Fibroblast of lung (primary cell): ENCODE measurements at regions not wholly inside any gene's neighbourhood (a gene's known extent, or its start where the extent isn't known, plus 50 kb on each side); places are given as distances from the start of the nearest gene placed in this dataset.

Experiments
- EZH2 ChIP-seq: IDR thresholded peaks from 2 replicates; pipeline ENCODE4 v1.5.1; 2012; ENCODE audit warnings: low read length, control low read depth, mild to moderate bottlenecking; ENCODE audit errors: missing control alignments
- TF ChIP-seq, protein P1 (sequence below), 2 donors: IDR thresholded peaks in 1 of 2; conservative IDR thresholded peaks in 1 of 2; 1 replicate in 1 of 2; 2 replicates in 1 of 2; pipeline ENCODE4 v1.5.1; 2011 to 2012; ENCODE audit warnings: low read length in 2 of 2, control low read depth in 1 of 2, inconsistent platforms in 1 of 2, low read depth in 1 of 2, mild to moderate bottlenecking in 1 of 2

DNA sequence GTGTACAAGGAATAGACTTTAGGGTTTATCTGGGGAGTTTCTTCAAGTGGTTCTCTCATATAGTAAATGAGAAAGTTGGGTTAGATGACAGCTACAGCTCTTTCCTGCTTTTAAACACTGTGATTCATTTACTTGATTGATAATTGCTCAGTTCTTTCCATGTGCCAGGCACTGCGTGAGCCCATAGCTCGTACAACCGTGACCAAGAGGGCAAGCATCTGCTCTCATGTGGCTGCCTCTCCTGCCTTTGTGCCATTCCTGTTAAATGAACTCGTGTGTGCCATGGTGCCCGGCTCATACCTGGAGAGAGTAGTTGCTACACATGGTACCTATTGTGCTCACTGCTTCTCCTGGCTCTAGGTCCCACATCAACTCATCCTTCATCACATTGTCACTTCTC is 206.3 kb downstream of the SNX19 start:
- TF ChIP-seq, protein P1, sequence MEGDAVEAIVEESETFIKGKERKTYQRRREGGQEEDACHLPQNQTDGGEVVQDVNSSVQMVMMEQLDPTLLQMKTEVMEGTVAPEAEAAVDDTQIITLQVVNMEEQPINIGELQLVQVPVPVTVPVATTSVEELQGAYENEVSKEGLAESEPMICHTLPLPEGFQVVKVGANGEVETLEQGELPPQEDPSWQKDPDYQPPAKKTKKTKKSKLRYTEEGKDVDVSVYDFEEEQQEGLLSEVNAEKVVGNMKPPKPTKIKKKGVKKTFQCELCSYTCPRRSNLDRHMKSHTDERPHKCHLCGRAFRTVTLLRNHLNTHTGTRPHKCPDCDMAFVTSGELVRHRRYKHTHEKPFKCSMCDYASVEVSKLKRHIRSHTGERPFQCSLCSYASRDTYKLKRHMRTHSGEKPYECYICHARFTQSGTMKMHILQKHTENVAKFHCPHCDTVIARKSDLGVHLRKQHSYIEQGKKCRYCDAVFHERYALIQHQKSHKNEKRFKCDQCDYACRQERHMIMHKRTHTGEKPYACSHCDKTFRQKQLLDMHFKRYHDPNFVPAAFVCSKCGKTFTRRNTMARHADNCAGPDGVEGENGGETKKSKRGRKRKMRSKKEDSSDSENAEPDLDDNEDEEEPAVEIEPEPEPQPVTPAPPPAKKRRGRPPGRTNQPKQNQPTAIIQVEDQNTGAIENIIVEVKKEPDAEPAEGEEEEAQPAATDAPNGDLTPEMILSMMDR (conservative IDR thresholded peaks at IDR 0.05 in 1 of 2, IDR thresholded peaks at IDR 0.05 in 1 of 2; ENCODE audit: low read depth in 1 of 2, low read length in 2 of 2) = no peak
- no peak for TF ChIP-seq EZH2
